LNCaP clone FGC (cell line): ENCODE measurements at regions not wholly inside any gene's neighbourhood (a gene's known extent, or its start where the extent isn't known, plus 50 kb on each side); places are given as distances from the start of the nearest gene placed in this dataset.
A peak's percentile ranks its signal among the peaks of the same experiment; 100 is the strongest.

Source experiments
- DNase-seq: peaks from one replicate; pipeline ENCODE4 v3.0.0-alpha.2; 2011; ENCODE audit warnings: low read depth
- H3K4me3 ChIP-seq: 2 replicates; pipeline ENCODE4 v1.5.1; 2011; ENCODE audit warnings: mild to moderate bottlenecking, low read depth, low read length, control low read depth
- TF ChIP-seq, protein P1 (sequence below): IDR thresholded peaks from 2 replicates; pipeline ENCODE4 v1.5.1; 2012; ENCODE audit warnings: mild to moderate bottlenecking; ENCODE audit not compliant: control insufficient read depth, insufficient read depth; ENCODE audit errors: extremely low read depth

DNA sequence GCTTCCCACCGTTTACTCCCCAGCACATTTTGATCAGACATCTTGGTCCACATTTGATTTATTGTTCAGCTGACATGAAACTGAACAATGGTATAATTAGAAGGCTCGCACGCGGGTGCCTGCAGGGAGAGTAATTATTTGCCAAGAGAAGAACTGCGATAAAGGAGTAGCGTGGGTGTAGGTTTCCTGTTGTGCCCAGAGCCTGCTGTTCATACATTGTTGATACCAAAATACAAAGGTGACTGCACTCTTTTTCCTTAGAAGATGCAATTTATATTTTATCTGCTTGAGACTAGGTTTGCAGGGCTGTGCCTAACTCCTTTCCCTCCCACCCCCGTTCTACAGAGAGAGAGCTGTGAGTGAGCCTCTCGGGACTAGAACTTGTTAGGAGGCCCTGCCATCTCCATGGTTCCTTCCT lies 241.8 kb upstream of the MSX2 start:
- no peak for DNase-seq
- TF ChIP-seq, protein P1, sequence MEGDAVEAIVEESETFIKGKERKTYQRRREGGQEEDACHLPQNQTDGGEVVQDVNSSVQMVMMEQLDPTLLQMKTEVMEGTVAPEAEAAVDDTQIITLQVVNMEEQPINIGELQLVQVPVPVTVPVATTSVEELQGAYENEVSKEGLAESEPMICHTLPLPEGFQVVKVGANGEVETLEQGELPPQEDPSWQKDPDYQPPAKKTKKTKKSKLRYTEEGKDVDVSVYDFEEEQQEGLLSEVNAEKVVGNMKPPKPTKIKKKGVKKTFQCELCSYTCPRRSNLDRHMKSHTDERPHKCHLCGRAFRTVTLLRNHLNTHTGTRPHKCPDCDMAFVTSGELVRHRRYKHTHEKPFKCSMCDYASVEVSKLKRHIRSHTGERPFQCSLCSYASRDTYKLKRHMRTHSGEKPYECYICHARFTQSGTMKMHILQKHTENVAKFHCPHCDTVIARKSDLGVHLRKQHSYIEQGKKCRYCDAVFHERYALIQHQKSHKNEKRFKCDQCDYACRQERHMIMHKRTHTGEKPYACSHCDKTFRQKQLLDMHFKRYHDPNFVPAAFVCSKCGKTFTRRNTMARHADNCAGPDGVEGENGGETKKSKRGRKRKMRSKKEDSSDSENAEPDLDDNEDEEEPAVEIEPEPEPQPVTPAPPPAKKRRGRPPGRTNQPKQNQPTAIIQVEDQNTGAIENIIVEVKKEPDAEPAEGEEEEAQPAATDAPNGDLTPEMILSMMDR = no peak
- H3K4me3 ChIP-seq = no peak overlapping the region

DNA sequence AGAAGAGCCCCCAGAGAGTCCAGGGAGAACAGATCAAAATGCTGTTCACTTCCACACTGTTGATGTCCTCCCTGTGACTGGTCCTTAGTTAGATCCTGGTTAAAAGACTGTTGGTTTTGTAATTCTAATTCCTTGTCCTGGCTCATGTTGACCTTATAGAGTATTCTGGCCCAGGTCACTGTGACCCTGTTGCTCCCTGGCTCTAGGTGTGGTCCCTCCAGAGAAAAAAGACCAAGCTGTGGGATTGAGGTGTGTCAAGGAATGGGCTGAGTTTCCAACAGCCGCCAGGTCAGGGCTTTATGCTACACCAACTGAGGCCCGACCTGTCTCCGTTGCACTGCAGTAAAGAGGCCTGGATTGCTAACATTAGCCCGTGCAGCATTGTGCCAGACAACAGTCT lies 241.0 kb upstream of the MSX2 start:
- no peak overlapping the region for H3K4me3 ChIP-seq
- TF ChIP-seq, protein P1 = no peak
- DNase-seq = no peak

DNA sequence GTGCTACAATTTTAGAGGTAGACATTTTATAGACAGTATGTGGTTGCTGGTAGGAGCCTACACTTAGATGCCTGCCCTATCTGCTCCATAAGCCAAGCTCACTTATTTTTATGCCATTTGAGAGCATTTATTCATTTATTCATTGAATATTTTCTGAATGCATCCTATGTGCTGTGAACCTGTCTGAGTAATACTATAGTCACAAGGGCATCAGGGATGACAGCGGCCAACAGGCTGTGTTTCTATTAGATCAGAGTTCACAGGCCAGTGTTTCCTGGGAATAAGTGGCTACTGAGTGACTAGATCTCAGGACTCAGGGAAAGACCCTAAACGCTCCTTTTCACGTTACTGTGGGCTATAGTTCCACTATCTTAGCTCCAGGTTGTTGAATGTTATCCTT lies 235.2 kb upstream of the MSX2 start:
- no peak for DNase-seq
- TF ChIP-seq, protein P1 = no peak
- H3K4me3 ChIP-seq = no peak overlapping the region

DNA sequence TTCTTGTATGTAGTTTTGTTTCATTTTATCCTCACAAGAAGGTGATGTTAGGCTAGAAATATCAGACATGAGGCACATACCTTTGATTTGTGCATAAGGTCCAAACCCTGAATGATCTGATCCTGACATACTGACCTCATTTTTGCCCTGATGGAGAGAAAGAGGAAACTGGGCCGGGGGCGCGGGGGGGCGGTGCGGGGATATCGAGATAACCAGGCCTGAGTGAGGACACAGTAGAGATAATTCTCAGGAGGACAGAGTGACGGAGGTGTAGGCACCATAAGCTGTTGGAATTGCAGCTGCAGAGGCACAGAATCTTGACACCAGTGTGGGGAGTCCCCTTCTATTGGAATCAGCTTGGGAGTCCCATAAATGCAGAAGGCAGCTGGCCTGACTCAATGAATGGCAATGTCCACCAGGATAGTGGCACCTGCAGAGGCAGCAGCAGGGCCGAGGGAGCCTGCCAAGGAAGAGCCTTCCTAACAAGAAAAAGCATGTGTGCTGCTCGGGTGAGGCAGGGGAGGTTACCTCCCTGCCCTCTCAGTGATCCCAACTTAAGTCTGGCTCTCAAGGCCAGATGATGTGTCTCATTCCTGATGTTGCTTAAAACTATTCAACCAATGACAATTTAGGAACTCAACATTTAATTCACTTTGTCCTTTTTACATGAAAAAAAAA lies 234.3 kb upstream of the MSX2 start:
- no peak for DNase-seq
- TF ChIP-seq, protein P1 = no peak

DNA sequence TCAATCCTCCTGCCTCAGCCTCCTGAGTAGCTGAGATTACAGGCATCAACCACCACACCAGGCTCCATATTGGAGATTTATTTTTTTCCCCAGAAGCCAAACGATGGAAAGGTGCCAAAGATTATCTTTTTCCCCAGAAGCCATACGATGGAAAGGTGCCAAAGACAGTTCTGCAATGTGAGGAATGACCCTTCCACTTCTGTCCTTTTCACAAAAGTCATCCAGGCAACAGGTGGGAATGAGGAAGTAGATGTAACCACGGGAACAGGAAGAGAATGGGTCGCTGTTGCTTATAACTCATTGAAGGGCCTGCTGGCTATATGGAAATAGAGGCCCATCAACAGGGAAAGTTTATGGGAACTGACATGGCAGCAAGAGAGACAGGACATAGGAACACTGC lies 233.7 kb upstream of the MSX2 start:
- TF ChIP-seq, protein P1 = no peak
- DNase-seq = no peak
- H3K4me3 ChIP-seq = no peak overlapping the region

More for the DNA sequence above, 234.3 kb upstream of the MSX2 start:
- H3K4me3 ChIP-seq = no peak overlapping the region

DNA sequence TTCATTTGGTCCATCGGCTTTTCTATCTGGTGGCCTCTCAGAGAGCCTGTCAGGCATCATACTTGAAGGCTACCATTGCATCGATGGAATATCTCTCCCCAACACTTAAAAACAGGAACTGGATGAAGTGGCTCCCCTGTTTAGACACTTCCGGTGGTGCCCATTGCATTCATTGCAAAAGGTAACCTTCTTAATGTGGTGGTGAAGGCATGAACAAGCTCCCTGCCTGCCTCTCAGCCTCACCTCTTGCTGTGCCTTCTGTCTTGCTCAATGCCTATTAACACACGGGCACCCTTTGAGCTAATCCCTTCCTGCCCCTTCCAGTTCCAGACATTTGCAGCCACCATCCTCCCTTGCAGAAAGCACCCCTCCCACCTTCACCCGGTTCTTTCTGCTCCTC lies 233.1 kb upstream of the MSX2 start:
- no peak for DNase-seq
- H3K4me3 ChIP-seq = no peak overlapping the region
- TF ChIP-seq, protein P1 = no peak

DNA sequence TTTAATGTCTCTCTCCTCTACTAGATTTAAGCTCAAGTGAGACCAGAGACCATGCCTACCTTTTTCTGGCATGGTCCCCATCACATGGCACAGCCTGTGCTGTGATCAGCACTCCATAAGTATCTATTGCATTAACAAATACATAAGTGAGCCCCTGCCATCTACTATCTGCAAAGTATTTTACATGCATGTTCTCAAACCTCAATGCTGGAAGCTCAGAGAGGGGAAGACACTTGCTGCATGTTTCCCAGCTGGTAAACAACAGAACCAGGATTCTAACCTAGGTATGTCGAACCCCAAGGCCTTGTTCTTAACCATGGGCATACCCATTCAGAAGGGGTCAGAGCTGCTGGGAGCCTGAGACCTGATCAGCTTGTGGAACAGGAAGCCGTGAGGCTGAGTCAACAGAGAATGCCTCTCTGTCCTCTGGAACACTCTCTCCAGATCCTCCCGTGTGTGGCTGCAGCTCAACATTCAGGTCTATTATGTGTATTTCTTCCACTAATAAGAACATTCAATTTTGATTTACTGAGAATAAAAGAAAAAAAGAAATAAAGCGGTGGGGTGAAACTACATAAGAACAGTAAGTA lies 232.5 kb upstream of the MSX2 start:
- no peak overlapping the region for H3K4me3 ChIP-seq
- TF ChIP-seq, protein P1 = no peak
- peak; percentile 18 for DNase-seq
